ENCODE measurements at regions not wholly inside any gene's neighbourhood (a gene's known extent, or its start where the extent isn't known, plus 50 kb on each side); places are given as distances from the start of the nearest gene placed in this dataset.
A peak's percentile ranks its signal among the peaks of the same experiment; 100 is the strongest.

- DNase-seq = no peak
Observed at GRCh38 chr11:69415411-69416142, 65.9 kb upstream of the LINC01488 start.

GRCh38 chr11:69416143-69416515 lies 65.3 kb upstream of the LINC01488 start:
- DNase-seq = peak in 1 of 2 donors; percentile 12

- DNase-seq = no peak
Observed at GRCh38 chr11:69416762-69417698, 64.4 kb upstream of the LINC01488 start.

- no peak for DNase-seq
Observed at GRCh38 chr11:69417699-69418085, 63.8 kb upstream of the LINC01488 start.

- no peak for DNase-seq
Observed at GRCh38 chr11:69418576-69419296, 62.7 kb upstream of the LINC01488 start.

- DNase-seq = no peak
Observed at GRCh38 chr11:69419662-69420395, 61.6 kb upstream of the LINC01488 start.

- no peak for DNase-seq
Observed at GRCh38 chr11:69422645-69423044, 58.8 kb upstream of the LINC01488 start.

GRCh38 chr11:69423181-69423580 lies 58.3 kb upstream of the LINC01488 start:
- DNase-seq = no peak

GRCh38 chr11:69423611-69424385 lies 57.7 kb upstream of the LINC01488 start:
- DNase-seq = no peak

GRCh38 chr11:69424748-69425147 lies 56.7 kb upstream of the LINC01488 start:
- no peak for DNase-seq

GRCh38 chr11:69425444-69425843 lies 56.0 kb upstream of the LINC01488 start:
- no peak for DNase-seq

- DNase-seq = no peak
Observed at GRCh38 chr11:69425895-69426544, 55.4 kb upstream of the LINC01488 start.

- no peak for DNase-seq
Observed at GRCh38 chr11:69427337-69427736, 54.1 kb upstream of the LINC01488 start.

- no peak for DNase-seq
Observed at GRCh38 chr11:69427906-69428880, 53.3 kb upstream of the LINC01488 start.

- no peak for DNase-seq
Observed at GRCh38 chr11:69429716-69430491, 51.6 kb upstream of the LINC01488 start.

- DNase-seq = no peak
Observed at GRCh38 chr11:69430566-69430965, 50.9 kb upstream of the LINC01488 start.

- DNase-seq = no peak
Observed at GRCh38 chr11:69431136-69431535, 50.3 kb upstream of the LINC01488 start.

Measured in inflammatory macrophage (primary cell).